Cardiac muscle cell (in vitro differentiated cells and primary cell): ENCODE measurements at regions not wholly inside any gene's neighbourhood (a gene's known extent, or its start where the extent isn't known, plus 50 kb on each side); places are given as distances from the start of the nearest gene placed in this dataset.
"Not testable (repeated sequence)": the region's sequence is repeated elsewhere in the genome, so short reads cannot be mapped to it uniquely, and the experiment has no call there.

ENCODE experiments used
- DNase-seq, 2 donors: peaks; one replicate each; pipeline versions ENCODE4 v3.0.0 to v3.0.0-alpha.2; 2010 to 2017; ENCODE audit warnings: low read depth in 1 of 2, low spot score in 1 of 2
- H3K27ac ChIP-seq: fragments of 200-600 bp; sonication (generic); 2 replicates; pipeline ENCODE4 v1.5.1; 2016
- H3K27me3 ChIP-seq: fragments of 200-600 bp; sonication (generic); 2 replicates; pipeline ENCODE4 v1.6.0; 2016; ENCODE audit warnings: control low read depth
- H3K36me3 ChIP-seq: fragments of 200-600 bp; sonication (generic); 2 replicates; pipeline ENCODE4 v1.5.1; 2016; ENCODE audit warnings: control low read depth
- H3K4me1 ChIP-seq: fragments of 200-600 bp; sonication (generic); 2 replicates; pipeline ENCODE4 v1.8.1; 2017; ENCODE audit warnings: low read depth, mild to moderate bottlenecking, mixed run types
- H3K4me3 ChIP-seq: fragments of 200-600 bp; sonication (generic); 2 replicates; pipeline ENCODE4 v1.5.1; 2016; ENCODE audit warnings: mild to moderate bottlenecking
- H3K9me3 ChIP-seq: fragments of 200-600 bp; sonication (generic); 2 replicates; pipeline ENCODE4 v1.5.1; 2017; ENCODE audit warnings: low read depth, mild to moderate bottlenecking, control low read depth
- CTCF ChIP-seq: IDR thresholded peaks from 2 replicates; pipeline ENCODE4 v1.5.1; 2012; ENCODE audit warnings: low read depth, mild to moderate bottlenecking, low read length

- Histone ChIP-seq H3K4me1 (no peaks in the 10 kb centered on the region), H3K27ac (no peak overlapping the region), H3K4me3 (no peak overlapping the region), H3K36me3 (no peaks in the 10 kb centered on the region), H3K9me3 (no peaks in the 10 kb centered on the region), H3K27me3 (no peaks in the 10 kb centered on the region)
- no peak for DNase-seq
- TF ChIP-seq CTCF: no peak
Observed at GRCh38 chr3:109864452-109864851, 527.1 kb upstream of the DPPA4 start.

GRCh38 chr3:109869586-109869985 lies 532.2 kb upstream of the DPPA4 start:
- H3K4me3 ChIP-seq: no peak overlapping the region
- no peak for TF ChIP-seq CTCF

GRCh38 chr3:109874896-109875708 lies 537.8 kb upstream of the DPPA4 start:
- H3K4me3 ChIP-seq: no peak overlapping the region
- no peak for DNase-seq
- TF ChIP-seq CTCF: no peak

More at GRCh38 chr3:109869586-109869985, 532.2 kb upstream of the DPPA4 start:
- no peak for DNase-seq
- Histone ChIP-seq H3K4me1 (no peaks in the 10 kb centered on the region), H3K27ac (no peak overlapping the region), H3K9me3 (no peaks in the 10 kb centered on the region), H3K36me3 (no peaks in the 10 kb centered on the region), H3K27me3 (no peaks in the 10 kb centered on the region)

GRCh38 chr3:109877616-109878015 lies 540.3 kb upstream of the DPPA4 start:
- not testable (repeated sequence) for H3K27ac ChIP-seq, H3K36me3 ChIP-seq, H3K27me3 ChIP-seq, H3K4me3 ChIP-seq, H3K4me1 ChIP-seq, H3K9me3 ChIP-seq, DNase-seq

More at GRCh38 chr3:109874896-109875708, 537.8 kb upstream of the DPPA4 start:
- Histone ChIP-seq H3K27ac (no peak overlapping the region), H3K9me3 (no peaks in the 10 kb centered on the region), H3K27me3 (no peaks in the 10 kb centered on the region), H3K4me1 (no peaks in the 10 kb centered on the region), H3K36me3 (no peaks in the 10 kb centered on the region)

- Histone ChIP-seq H3K4me3 (no peak overlapping the region), H3K4me1 (no peaks in the 10 kb centered on the region), H3K36me3 (no peaks in the 10 kb centered on the region), H3K9me3 (no peaks in the 10 kb centered on the region), H3K27ac (no peak overlapping the region), H3K27me3 (no peaks in the 10 kb centered on the region)
- DNase-seq: no peak
- TF ChIP-seq CTCF: no peak
Observed at GRCh38 chr3:109882144-109882543, 544.8 kb upstream of the DPPA4 start.

- H3K4me1 ChIP-seq: no peaks in the 10 kb centered on the region
- no peak overlapping the region for H3K4me3 ChIP-seq
- H3K36me3 ChIP-seq: no peaks in the 10 kb centered on the region
- no peaks in the 10 kb centered on the region for H3K9me3 ChIP-seq
- DNase-seq: no peak
- no peak overlapping the region for H3K27ac ChIP-seq
- no peaks in the 10 kb centered on the region for H3K27me3 ChIP-seq
- no peak for TF ChIP-seq CTCF
Observed at GRCh38 chr3:109887293-109887692, 549.9 kb upstream of the DPPA4 start.
